ENCODE measurements at regions not wholly inside any gene's neighbourhood (a gene's known extent, or its start where the extent isn't known, plus 50 kb on each side); places are given as distances from the start of the nearest gene placed in this dataset.

DNA sequence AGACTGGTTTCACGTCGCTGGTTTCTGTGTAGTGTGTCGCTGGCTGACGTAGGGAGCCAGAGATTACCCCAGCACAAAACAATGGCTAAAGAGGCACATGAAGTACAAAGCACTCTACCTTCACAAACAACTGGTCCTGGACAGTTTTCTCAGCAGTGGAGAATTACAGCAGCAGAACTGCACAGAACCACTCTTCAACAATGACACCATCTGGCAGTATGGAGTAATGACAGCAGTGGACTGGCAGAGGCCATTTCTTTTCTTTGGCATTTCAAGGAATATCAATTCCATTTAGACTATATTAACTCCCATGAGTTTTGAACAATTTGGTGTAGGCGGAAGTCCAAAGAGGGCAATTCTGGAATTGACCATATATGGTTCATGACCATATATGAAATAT is 1074.1 kb downstream of the AACS start:
- no peak overlapping the region for H3K27ac ChIP-seq
- TF ChIP-seq CTCF (conservative IDR thresholded peaks at IDR 0.05; ENCODE audit: low read depth): no peak
- DNase-seq (ENCODE audit: low spot score): no peak
- CTCF ChIA-PET: no interaction called here
- POLR2A ChIA-PET (ENCODE audit: low non-redundant PET): no interaction called here

DNA sequence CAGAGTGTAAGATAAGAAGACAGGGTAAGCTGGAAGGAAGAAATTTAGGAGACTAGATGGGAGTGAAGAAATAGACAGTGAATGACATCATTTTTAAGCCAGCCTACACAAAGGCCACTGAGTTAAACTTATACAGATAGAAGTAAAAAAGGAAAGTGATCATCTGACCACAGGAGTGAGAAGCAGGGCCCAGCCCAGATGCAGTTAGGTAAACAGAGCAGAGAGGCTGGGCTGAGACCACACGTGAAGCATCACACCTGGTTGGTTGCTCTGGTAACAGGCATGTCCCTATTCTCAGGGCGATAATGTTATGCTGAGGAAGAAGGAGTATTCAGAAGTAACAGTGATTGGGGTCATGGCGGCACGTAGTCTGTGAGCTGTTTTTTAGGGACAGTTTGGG is 1079.4 kb downstream of the AACS start:
- no peak for DNase-seq (ENCODE audit: low spot score)
- CTCF ChIA-PET: no interaction called here

GRCh38 chr12:126147321-126147720 is 1082.1 kb downstream of the AACS start:
- POLR2A ChIA-PET (ENCODE audit: low non-redundant PET): no interaction called here
- TF ChIP-seq CTCF (conservative IDR thresholded peaks at IDR 0.05; ENCODE audit: low read depth): no peak
- CTCF ChIA-PET: no interaction called here
- DNase-seq (ENCODE audit: low spot score): no peak
- H3K27ac ChIP-seq: no peak overlapping the region

More for the DNA sequence above, 1079.4 kb downstream of the AACS start:
- no peak for TF ChIP-seq CTCF (conservative IDR thresholded peaks at IDR 0.05; ENCODE audit: low read depth)
- POLR2A ChIA-PET (ENCODE audit: low non-redundant PET): no interaction called here
- no peak overlapping the region for H3K27ac ChIP-seq

GRCh38 chr12:126156806-126157574 is 1091.8 kb downstream of the AACS start:
- ChIA-PET CTCF (interaction anchor here (0.6 kb wide), 1 partner anchor 653 kb away, joined by 4 read pairs; no protein-coding TSS in a partner anchor), POLR2A (ENCODE audit: low non-redundant PET) (no interaction called here)
- H3K27ac ChIP-seq: no peak overlapping the region
- no peak for DNase-seq (ENCODE audit: low spot score)
- no peak for TF ChIP-seq CTCF (conservative IDR thresholded peaks at IDR 0.05; ENCODE audit: low read depth)

DNA sequence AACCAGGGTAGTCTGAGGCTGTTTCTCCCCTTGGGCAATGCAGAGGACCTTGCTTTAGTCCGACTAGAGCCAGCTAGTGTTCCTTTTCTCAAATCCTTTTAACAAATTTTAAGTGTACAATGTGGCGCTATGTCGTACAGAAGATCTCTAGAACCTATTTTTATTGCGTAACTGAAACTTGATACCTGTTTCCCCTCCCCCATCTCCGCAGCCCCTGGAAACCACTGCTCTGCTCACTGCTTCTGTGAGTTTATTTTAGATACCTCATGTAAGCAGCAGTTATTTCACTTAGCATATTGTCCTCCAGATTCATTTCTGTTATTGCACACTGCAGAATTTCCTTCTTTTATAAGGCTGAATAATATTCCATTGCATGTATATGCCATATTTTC is 1092.3 kb downstream of the AACS start:
- POLR2A ChIA-PET (ENCODE audit: low non-redundant PET): no interaction called here
- DNase-seq (ENCODE audit: low spot score): no peak
- H3K27ac ChIP-seq: no peak overlapping the region
- CTCF ChIA-PET: no interaction called here
- TF ChIP-seq CTCF (conservative IDR thresholded peaks at IDR 0.05; ENCODE audit: low read depth): no peak

GRCh38 chr12:126159139-126159538 is 1093.9 kb downstream of the AACS start:
- DNase-seq (ENCODE audit: low spot score): no peak
- ChIA-PET CTCF (no interaction called here), POLR2A (ENCODE audit: low non-redundant PET) (no interaction called here)
- no peak for TF ChIP-seq CTCF (conservative IDR thresholded peaks at IDR 0.05; ENCODE audit: low read depth)
- no peak overlapping the region for H3K27ac ChIP-seq

Measured in RWPE1 (cell line).